ENCODE measurements at regions not wholly inside any gene's neighbourhood (a gene's known extent, or its start where the extent isn't known, plus 50 kb on each side); places are given as distances from the start of the nearest gene placed in this dataset.

DNA sequence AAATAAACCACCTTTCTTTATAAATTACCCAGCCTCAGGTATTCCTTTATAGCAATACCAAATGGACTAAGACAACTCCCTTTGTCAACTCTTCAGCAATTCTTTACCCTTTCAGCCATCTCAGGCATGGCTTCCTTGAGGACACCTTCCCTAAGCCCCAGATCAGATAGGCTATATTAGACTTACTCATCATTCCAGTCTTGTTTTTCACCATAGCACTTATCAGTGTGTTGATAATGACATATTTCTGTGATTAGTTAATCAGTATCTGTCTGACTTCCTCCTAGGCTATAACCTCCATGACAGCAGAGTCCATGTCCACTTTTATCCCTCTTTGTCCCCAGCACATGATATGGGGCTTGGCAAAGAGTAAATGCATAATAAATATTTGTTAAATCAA is 238.1 kb downstream of the ACTL7B start:
- DNase-seq (ENCODE audit: low read depth, low spot score) (no peak), ATAC-seq (no peak)
- no peaks in the 10 kb centered on the region; the same call in 1 of the 2 replicates for H3K9me2 ChIP-seq (ENCODE audit: insufficient read depth)
- no peak overlapping the region for H3K4me2 ChIP-seq (ENCODE audit: low read length)
- no peaks in the 10 kb centered on the region for H3K9me3 ChIP-seq (ENCODE audit: control insufficient read depth in 1 of 2, insufficient read depth in 1 of 2, low read depth in 1 of 2, low read length in 2 of 2)
- no peak overlapping the region for H3K9ac ChIP-seq (ENCODE audit: low read length)
- ChIA-PET POLR2A (no interaction called here), CTCF (no interaction called here), RAD21 (ENCODE audit: low non-redundant PET in 1 of 2, low total read pairs in 2 of 2, uncharacterized antibody in 2 of 2, unreplicated experiment in 2 of 2) (no interaction called here)
- no peaks in the 10 kb centered on the region for H3K79me2 ChIP-seq (ENCODE audit: insufficient read depth, low read length)
- H3K4me1 ChIP-seq (ENCODE audit: control insufficient read depth in 1 of 2, insufficient read depth in 2 of 2, low read length in 2 of 2) = no peaks in the 10 kb centered on the region
- BruUV-seq (replicated peaks) = no TSS peak
- H2AFZ ChIP-seq (ENCODE audit: low read depth, low read length, poor library complexity, severe bottlenecking) = no peak overlapping the region
- H4K20me1 ChIP-seq (ENCODE audit: insufficient read depth) = no peaks in the 10 kb centered on the region
- H3K36me3 ChIP-seq (ENCODE audit: control insufficient read depth in 1 of 2, insufficient read depth in 2 of 2, low read length in 2 of 2) = no peaks in the 10 kb centered on the region
- H3K27ac ChIP-seq (ENCODE audit: low read depth, low read length) = no peak overlapping the region
- no peak overlapping the region for H3K4me3 ChIP-seq (replicated peaks in 1 of 2; ENCODE audit: low read depth in 1 of 2, low read length in 2 of 2)
- intact Hi-C loops (cut with micrococcal nuclease) = no loop called here
- no peaks in the 10 kb centered on the region for H3K27me3 ChIP-seq (ENCODE audit: insufficient read depth, low read length)
- TF ChIP-seq JUND (IDR thresholded peaks at IDR 0.05) = no peak
- no peak for TF ChIP-seq RAD21 (IDR thresholded peaks at IDR 0.05; ENCODE audit: low read depth)
- no peak for TF ChIP-seq YY1 (IDR thresholded peaks at IDR 0.05; ENCODE audit: extremely low read depth, insufficient replicate concordance, low read depth, low read length)
- TF ChIP-seq SIN3A (IDR thresholded peaks at IDR 0.05; ENCODE audit: low read depth) = no peak
- no peak for TF ChIP-seq POLR2A (IDR thresholded peaks at IDR 0.05; ENCODE audit: borderline replicate concordance, extremely low read depth, insufficient read depth, insufficient read length)

DNA sequence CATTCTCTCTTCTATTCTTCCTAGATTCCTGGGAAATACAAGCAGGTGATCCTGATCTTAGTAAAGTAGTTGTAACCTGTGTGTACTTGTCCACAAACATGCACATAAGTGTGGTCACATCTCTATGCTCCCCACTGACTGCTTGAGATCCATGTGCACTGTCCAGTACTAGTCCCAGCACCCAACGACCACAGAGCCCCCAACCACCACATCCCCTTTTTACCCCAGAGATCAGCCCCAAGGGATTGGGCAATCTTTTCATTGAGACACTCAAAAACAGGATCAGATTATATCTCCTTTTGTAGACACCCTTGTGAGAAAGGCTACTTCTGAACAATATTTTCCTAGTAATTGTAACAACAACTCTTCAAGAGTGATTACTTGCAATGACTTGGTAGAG is 240.6 kb downstream of the ACTL7B start:
- TF ChIP-seq TCF7L2 (IDR thresholded peaks at IDR 0.05; ENCODE audit: borderline replicate concordance, extremely low read depth, insufficient read depth, insufficient read length) = no peak
- TF ChIP-seq SP1 (IDR thresholded peaks at IDR 0.05; ENCODE audit: low read depth) = no peak
- TF ChIP-seq ELF1 (IDR thresholded peaks at IDR 0.05; ENCODE audit: borderline replicate concordance, low read depth) = no peak
- no peak for TF ChIP-seq CEBPB (IDR thresholded peaks at IDR 0.05; ENCODE audit: low read depth)
- no TSS peak for BruUV-seq (replicated peaks)
- Histone ChIP-seq H3K4me3 (replicated peaks in 1 of 2; ENCODE audit: low read depth in 1 of 2, low read length in 2 of 2) (no peak overlapping the region), H3K9me2 (ENCODE audit: insufficient read depth) (peaks cover 2% of the 10 kb centered on the region; the same call in 1 of the 2 replicates), H4K20me1 (ENCODE audit: insufficient read depth) (no peaks in the 10 kb centered on the region), H3K4me1 (ENCODE audit: control insufficient read depth in 1 of 2, insufficient read depth in 2 of 2, low read length in 2 of 2) (no peaks in the 10 kb centered on the region), H2AFZ (ENCODE audit: low read depth, low read length, poor library complexity, severe bottlenecking) (no peak overlapping the region), H3K4me2 (ENCODE audit: low read length) (no peak overlapping the region), H3K9me3 (ENCODE audit: control insufficient read depth in 1 of 2, insufficient read depth in 1 of 2, low read depth in 1 of 2, low read length in 2 of 2) (no peaks in the 10 kb centered on the region), H3K27ac (ENCODE audit: low read depth, low read length) (no peak overlapping the region), H3K79me2 (ENCODE audit: insufficient read depth, low read length) (no peaks in the 10 kb centered on the region), H3K9ac (ENCODE audit: low read length) (no peak overlapping the region), H3K27me3 (ENCODE audit: insufficient read depth, low read length) (no peaks in the 10 kb centered on the region), H3K36me3 (ENCODE audit: control insufficient read depth in 1 of 2, insufficient read depth in 2 of 2, low read length in 2 of 2) (no peaks in the 10 kb centered on the region)
- POLR2A ChIA-PET = no interaction called here
- DNase-seq (ENCODE audit: low read depth, low spot score) (no peak), ATAC-seq (no peak)
- CTCF ChIA-PET = no interaction called here
- intact Hi-C loops (cut with micrococcal nuclease) = no loop called here
- RAD21 ChIA-PET (ENCODE audit: low non-redundant PET in 1 of 2, low total read pairs in 2 of 2, uncharacterized antibody in 2 of 2, unreplicated experiment in 2 of 2) = no interaction called here

Measured in HCT116 (cell line).